CD4-positive, alpha-beta T cell treated with Interleukin-6 at 100 ng/mL for 8 hours (primary cell): ENCODE measurements at regions not wholly inside any gene's neighbourhood (a gene's known extent, or its start where the extent isn't known, plus 50 kb on each side); places are given as distances from the start of the nearest gene placed in this dataset.
"Not testable (repeated sequence)": the region's sequence is repeated elsewhere in the genome, so short reads cannot be mapped to it uniquely, and the experiment has no call there.

Experiments
- DNase-seq: peaks from one replicate; pipeline ENCODE4 v3.0.0-alpha.2; 2020; ENCODE audit warnings: mixed read lengths, low spot score

- no peak for DNase-seq
Observed at GRCh38 chr19:28296506-28296905, 916.4 kb downstream of the UQCRFS1 start.

- not testable (repeated sequence) for DNase-seq
Observed at GRCh38 chr19:28294975-28295374, 918.0 kb downstream of the UQCRFS1 start.

GRCh38 chr19:28294395-28294794 is 918.6 kb downstream of the UQCRFS1 start:
- DNase-seq: no peak

- DNase-seq: no peak
Observed at GRCh38 chr19:28293685-28294084, 919.3 kb downstream of the UQCRFS1 start.

- DNase-seq: no peak
Observed at GRCh38 chr19:28292822-28293500, 920.0 kb downstream of the UQCRFS1 start.

DNA sequence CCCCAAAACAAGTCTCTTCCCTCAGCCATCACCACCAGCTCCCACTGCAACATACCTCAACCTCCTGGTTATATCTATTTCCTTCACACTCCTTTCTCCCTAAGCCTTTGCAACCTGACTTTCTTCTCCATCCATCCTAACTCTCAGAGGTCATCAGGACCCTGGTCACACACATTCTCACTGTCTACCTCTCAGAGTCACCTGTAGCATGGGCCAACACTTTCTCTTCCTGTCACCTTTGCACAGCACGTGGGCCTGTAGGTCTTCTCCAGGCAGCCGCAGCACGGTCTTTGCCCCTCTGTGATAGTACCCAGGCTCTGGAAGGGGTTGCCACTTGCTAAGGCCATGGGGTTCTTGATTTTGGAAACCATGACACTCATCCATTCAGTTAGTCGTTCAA is 921.1 kb downstream of the UQCRFS1 start:
- DNase-seq: no peak

DNA sequence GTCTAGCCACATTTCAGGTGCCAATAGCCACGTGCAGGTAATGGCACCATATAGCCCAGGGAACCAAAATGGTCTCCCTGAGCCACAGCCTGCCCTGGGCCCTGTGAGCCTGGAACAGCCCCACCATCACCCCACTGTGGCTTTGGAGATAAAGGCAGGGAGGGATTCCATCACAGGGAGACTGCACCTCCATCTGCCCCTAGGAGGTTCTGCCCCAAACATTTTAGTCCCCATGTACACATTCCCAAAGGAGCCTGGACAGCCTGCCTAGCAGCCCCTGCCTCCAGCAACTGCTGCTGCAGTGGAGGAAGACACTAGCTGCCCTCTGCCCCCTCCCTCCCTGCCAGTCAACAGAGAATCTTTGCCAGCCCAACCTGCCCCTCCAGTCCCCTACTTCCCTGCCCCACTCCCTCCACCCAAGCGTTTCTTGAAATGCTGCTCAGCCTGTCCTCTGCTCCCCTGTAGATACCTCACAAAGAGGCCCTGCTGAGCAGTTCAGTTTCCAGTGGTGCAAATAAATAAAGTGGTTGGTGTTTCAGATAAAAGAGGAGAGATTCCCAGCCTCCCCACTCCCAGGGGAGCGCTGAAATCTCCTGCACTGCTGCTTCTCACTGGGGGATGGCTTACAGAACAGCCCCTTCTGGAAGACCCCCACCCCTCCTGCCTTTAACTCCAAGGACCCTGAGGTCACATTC is 921.8 kb downstream of the UQCRFS1 start:
- no peak for DNase-seq

DNA sequence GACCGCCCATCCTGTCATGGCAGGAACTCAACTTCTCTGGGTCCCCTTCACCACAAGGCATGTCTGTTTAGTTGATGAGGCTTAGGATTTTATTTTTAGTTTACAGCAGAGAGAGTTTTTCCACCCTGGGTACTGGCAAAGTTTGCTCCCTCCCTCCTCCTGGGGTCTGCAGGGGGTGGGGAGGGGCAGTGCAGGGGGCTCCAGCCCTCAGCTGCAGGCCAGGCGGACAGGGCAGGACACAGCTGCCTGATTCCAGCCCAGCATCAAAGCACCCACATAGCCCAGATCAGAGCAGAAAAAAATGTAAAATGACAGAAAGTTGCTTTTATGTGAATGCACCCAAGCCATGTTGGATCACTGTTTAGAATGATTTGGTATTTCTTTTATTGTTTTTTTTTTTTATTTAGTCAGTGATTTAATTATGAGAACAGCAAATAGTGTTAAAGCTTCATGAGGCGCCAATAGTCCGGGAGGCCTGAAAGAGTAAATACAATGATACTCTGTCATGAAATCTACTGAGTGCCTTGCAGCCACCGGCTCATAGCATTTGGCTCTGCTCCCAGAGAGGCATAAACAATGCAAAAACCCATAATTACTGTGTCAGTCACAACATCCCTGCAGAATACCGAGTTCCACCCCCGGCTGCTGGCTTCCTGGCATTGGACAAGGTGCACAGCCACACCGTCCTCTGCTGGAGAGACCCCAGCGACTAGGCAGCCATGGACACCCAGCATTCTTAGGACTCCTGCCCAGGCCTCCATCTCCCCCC is 923.5 kb downstream of the UQCRFS1 start:
- DNase-seq: no peak

- no peak for DNase-seq
Observed at GRCh38 chr19:28288572-28289264, 924.2 kb downstream of the UQCRFS1 start.

GRCh38 chr19:28285917-28286316 is 927.0 kb downstream of the UQCRFS1 start:
- no peak for DNase-seq

DNA sequence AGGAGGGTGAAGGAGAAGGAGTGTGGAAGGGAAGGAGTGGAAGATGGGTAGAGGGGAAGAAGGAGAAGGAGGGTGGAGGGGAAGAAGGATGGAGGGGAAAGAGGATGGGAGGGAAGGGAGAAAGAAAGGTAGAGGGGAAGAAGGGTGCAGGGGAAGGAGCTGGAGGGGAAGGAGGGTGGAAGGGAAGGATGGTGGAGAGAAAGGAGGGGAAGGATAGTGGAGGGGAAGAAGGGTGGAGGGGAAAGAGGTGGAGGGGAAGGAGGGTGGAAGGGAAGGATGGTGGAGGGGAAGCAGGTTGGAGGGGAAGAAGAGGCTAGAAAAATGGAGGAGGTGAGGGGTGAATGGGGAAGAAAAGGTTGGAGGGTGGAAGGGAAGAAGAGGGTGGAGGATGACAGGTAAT is 927.9 kb downstream of the UQCRFS1 start:
- DNase-seq: no peak

- no peak for DNase-seq
Observed at GRCh38 chr19:28284389-28284788, 928.6 kb downstream of the UQCRFS1 start.

- DNase-seq: no peak
Observed at GRCh38 chr19:28283592-28283991, 929.4 kb downstream of the UQCRFS1 start.

DNA sequence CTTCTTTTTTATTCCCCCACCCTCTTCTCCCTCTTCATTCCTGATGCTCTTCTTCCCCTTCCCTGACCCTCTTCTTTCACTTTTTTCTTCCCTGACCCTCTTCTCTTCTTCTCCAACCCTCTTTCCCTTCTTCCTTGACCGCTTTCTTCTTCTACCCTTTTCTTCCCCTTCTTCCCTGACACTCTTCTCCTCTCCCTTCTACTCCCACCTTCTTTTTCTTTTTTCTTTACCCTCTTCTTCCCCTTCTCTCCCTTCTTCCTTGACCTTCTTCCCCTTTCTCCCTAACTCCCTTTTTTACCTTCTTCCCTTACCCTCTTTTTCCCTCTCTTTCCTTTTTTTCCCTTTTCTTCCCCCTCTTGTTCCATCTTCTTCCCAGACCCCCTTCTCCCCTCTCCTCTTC is 931.3 kb downstream of the UQCRFS1 start:
- no peak for DNase-seq

GRCh38 chr19:28264556-28264955 is 948.4 kb downstream of the UQCRFS1 start:
- no peak for DNase-seq

DNA sequence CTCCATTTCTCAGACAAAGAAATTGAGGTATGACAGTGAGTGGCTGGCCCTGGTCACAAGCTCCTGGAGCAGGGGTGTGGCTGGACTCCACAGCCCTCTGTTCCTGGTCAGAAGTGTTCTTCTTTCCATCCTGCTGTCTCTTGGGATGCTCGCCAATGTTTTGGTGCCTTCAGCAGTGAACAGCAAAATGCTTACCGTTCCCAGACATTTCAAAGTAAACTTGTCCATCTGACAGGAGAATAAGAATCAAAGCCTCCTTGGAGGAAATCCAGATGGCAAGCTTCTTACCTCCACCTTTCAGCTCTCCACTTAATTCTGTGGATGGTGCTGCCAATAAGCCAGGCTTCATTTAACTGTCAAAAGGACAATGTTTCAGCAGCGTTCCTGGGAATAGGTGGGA is 954.1 kb downstream of the UQCRFS1 start:
- DNase-seq: no peak

DNA sequence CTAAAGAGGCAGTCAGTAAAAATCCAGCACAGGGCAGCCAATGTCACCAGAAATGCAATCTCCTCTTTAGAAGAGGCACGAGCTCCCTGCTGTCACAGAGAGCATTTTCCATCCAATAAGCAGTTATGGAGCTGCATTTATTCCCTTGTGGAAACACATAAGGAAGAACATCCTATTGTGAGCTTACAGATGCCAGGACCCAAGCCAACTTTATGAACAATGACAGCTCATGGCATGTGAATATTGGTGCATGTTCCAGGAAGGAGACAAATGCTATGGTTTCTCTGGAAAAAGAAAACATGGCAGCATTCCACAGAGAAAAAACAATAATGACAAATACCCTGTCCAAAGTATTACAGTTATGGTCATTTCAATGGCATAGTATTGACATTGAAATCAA is 955.6 kb downstream of the UQCRFS1 start:
- no peak for DNase-seq

DNA sequence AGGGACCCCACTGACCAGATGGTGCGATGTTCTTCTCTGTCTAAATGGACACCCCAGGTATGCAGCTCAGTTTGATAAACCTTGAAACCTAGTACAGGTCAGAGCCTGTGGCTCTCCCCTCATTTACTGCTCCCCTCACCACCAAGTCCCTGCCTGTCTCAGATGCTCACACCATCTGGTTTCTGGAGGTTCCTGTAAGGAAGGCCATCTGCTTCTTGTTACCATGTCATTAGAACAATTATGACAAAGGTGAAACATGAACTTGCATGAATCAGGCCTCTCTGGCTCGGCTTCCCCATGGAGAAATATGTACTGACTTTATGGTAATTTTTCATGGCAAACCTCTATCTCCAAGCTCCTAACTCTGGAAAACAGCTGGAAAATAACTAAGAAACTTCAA is 965.7 kb downstream of the UQCRFS1 start:
- no peak for DNase-seq

DNA sequence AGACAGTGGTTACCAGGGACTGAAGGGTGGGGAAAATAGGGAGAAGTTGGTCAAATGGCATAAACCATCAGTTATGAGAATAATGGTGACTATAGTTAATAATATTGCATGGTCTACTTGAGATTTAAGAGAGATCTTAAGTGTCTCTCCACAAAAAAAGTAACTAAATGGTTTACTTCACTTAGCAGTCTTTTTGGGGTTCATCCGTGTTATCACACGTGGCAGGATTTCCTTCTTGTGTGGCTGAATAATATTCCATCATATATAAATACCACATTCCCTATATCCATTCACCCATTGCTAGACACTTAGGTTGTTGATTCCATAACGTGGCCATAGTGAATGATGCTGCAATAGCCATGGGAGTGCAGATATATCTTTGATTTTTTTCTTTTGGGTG is 967.0 kb downstream of the UQCRFS1 start:
- no peak for DNase-seq

- no peak for DNase-seq
Observed at GRCh38 chr19:28244966-28245365, 968.0 kb downstream of the UQCRFS1 start.

DNA sequence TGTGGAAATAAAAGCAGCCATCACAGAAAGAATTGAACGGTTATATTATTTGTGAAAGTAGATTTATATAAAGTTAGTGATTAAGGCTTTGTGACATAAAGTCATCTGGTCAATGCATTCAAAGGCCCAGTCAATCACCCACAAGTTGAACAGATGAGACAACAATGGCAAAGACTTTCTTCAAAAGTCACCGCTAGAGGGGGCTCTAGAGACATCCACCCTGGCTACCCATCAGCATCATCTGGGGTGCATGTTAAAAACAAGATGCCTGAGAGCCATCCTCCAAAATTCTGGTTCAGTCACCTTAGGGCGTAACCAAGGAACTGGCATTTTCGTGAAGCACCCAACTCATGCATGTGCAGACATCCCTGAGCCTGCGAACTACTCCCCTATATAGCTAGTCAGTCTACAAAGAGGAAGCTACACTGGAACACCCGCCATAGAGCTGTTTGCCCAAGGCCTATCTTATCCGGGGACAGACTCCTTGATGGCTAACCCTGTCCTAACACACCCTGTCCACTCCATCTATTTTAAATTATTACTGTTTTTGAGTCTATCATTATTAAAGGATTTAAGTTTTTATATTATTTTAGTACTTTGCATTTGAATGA is 970.5 kb downstream of the UQCRFS1 start:
- DNase-seq: no peak

GRCh38 chr19:28239270-28239669 is 973.7 kb downstream of the UQCRFS1 start:
- no peak for DNase-seq
